D721Med (cell line): ENCODE measurements at regions not wholly inside any gene's neighbourhood (a gene's known extent, or its start where the extent isn't known, plus 50 kb on each side); places are given as distances from the start of the nearest gene placed in this dataset.

Source experiments
- DNase-seq: peaks from one replicate; pipeline ENCODE4 v3.0.0; 2011; ENCODE audit warnings: low spot score; ENCODE audit not compliant: insufficient read length
- FAIRE-seq: peaks from 2 replicates; lab custom pipeline; 2011; peaks lifted over from hg19 to GRCh38; lab: Jason Lieb, UNC
- CTCF ChIP-seq: IDR thresholded peaks from 2 replicates; pipeline ENCODE4 v1.5.1; 2012; ENCODE audit warnings: mild to moderate bottlenecking, control low read depth; ENCODE audit not compliant: insufficient read depth; ENCODE audit errors: missing control alignments

DNA sequence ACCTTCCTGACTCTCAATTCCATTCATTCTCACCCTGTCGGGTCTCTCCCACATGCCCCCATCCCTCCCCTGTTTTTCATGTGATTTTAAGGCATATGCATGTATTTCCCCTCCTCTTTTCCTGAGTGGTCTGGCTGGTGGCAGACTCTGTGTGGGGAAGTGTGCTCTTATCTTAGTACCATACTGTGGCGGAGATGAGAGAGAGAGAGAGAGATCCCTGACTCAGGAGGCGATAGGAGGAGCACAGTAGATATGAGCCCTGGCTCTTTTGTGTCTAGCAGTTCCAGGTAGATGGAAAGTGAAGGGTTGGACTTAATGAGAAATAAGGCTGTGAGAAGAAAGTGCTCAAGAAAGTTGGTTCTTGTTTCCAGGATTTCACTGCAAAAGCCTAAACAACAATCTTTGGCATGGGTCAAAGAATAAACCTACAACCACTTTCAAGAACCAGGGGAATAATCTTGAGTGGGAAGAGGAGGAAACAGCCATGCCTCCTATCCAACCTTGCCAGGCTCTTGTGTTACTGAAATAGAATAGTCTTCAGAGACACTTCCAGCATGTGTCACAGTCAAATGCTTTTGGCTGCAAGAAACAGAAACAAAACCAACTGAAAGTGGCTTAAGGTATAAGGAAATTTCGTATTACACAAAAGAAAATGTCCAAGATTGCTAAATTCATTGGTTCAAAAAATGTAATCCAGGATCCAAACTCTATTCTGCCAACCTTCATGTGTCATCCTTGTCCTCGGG is 123.8 kb upstream of the MYLIP start:
- DNase-seq (no peak), FAIRE-seq (no peak)
- no peak for TF ChIP-seq CTCF

GRCh38 chr6:16003197-16003491 is 125.7 kb upstream of the MYLIP start:
- no peak for TF ChIP-seq CTCF
- DNase-seq, result no peak
- FAIRE-seq, result no peak

DNA sequence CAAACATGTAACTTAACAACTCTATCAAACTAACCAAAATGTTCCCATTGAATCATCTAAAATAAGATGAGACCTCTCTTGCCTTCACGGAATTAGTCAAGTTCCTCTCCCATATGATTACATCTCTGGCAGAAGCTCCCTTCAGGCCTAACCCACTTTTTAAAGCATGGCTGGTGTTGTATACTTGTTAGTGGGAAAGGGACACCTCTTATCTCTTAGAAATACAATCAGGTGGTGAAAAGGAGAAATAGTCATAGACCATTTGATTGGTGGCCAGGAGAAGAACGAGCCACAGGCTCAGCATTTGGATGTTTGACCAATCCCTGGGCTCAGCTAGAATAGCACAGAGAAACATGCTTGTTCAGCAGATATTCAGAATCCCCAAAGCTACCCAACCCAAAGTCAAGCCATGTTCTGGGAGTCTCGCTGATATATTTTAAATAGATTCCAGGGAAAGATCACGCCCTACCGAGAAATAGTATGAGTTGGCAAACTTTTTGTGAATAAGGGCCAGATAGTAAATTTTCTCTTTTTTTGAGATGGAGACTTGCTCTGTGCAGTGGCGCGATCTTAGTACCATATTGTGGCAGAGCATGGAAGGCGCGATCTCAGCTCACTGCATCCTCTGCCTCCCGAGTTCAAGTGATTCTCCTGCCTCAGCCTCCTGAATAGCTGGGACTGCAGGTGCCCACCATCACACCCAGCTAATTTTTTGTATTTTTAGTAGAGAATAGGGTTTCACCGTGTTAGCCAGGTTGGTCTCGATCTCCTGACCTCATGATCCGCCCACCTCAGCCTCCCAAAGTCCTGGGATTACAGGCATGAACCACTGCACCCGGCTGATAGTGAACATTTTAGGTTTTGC is 126.3 kb upstream of the MYLIP start:
- no peak for TF ChIP-seq CTCF
- FAIRE-seq (no peak), DNase-seq (no peak)

GRCh38 chr6:16001158-16001557 is 127.7 kb upstream of the MYLIP start:
- FAIRE-seq, result no peak
- no peak for TF ChIP-seq CTCF
- no peak for DNase-seq

- no peak for FAIRE-seq
- no peak for TF ChIP-seq CTCF
- no peak for DNase-seq
These were observed 129.7 kb upstream of the MYLIP start for GRCh38 chr6:15999201-15999600.

- DNase-seq (no peak), FAIRE-seq (no peak)
- no peak for TF ChIP-seq CTCF
These were observed 131.1 kb upstream of the MYLIP start for GRCh38 chr6:15997586-15998388.

DNA sequence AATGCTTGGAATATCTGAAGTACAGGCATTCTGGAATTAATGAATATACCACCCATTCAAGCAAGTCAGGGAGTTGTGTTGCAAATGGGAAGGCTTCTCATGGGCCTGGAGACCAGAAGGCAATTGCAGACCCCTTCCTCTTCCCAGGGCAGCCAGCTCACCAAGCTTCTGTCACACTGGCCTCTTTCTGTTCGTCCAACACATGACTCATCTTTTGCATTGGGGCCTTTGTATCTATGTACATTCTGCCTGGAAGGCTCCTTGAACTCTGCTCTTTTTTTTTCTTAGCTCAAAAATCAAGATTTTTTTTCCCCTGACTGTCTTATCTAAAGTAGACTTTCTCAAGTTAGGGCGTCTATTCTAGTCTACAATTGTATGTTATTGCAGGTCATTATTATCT is 132.9 kb upstream of the MYLIP start:
- no peak for TF ChIP-seq CTCF
- FAIRE-seq, result no peak
- DNase-seq, result no peak
